Endodermal cell (in vitro differentiated cells): ENCODE measurements at regions not wholly inside any gene's neighbourhood (a gene's known extent, or its start where the extent isn't known, plus 50 kb on each side); places are given as distances from the start of the nearest gene placed in this dataset.

Experiments
- DNase-seq: peaks from one replicate; pipeline ENCODE4 v3.0.0-alpha.2; 2017
- H3K27ac ChIP-seq: 2 replicates; pipeline ENCODE4 v1.5.1; 2013; ENCODE audit warnings: mild to moderate bottlenecking, low read depth, low read length, moderate library complexity
- H3K27me3 ChIP-seq: 2 replicates; pipeline ENCODE4 v1.6.1; 2013; ENCODE audit warnings: mild to moderate bottlenecking, low read length, moderate library complexity; ENCODE audit not compliant: insufficient read depth, control insufficient read depth, poor library complexity, severe bottlenecking
- H3K36me3 ChIP-seq: 2 replicates; pipeline ENCODE4 v1.7.0; 2013; ENCODE audit warnings: mild to moderate bottlenecking, low read length, moderate library complexity; ENCODE audit not compliant: control insufficient read depth, insufficient read depth
- H3K4me1 ChIP-seq: one replicate; pipeline ENCODE4 v1.7.0; 2013; ENCODE audit warnings: low read length; ENCODE audit not compliant: control insufficient read depth, insufficient read depth
- H3K4me3 ChIP-seq: 2 replicates; pipeline ENCODE4 v1.5.1; 2013; ENCODE audit warnings: mild to moderate bottlenecking, low read length, moderate library complexity
- H3K9ac ChIP-seq: 2 replicates; pipeline ENCODE4 v1.6.1; 2013; ENCODE audit warnings: mild to moderate bottlenecking, low read length, moderate library complexity; ENCODE audit not compliant: poor library complexity, severe bottlenecking; ENCODE audit errors: extremely low read depth
- H3K9me3 ChIP-seq: 2 replicates; pipeline ENCODE4 v1.6.1; 2013; ENCODE audit warnings: mild to moderate bottlenecking, low read length, moderate library complexity; ENCODE audit not compliant: control insufficient read depth
- H3K27ac Mint-ChIP-seq: 2 replicates; pipeline ENCODE4 v1.8.0; 2020; ENCODE audit warnings: mixed read lengths
- H3K27me3 Mint-ChIP-seq: 2 replicates; pipeline ENCODE4 v1.8.0; 2021; ENCODE audit warnings: mild to moderate bottlenecking, mixed read lengths; ENCODE audit not compliant: insufficient read depth
- H3K36me3 Mint-ChIP-seq: 2 replicates; pipeline ENCODE4 v1.8.0; 2020; ENCODE audit warnings: low read depth, mixed read lengths
- H3K4me1 Mint-ChIP-seq: 2 replicates; pipeline ENCODE4 v1.8.0; 2020; ENCODE audit warnings: mixed read lengths
- H3K4me3 Mint-ChIP-seq: 2 replicates; pipeline ENCODE4 v1.8.0; 2020; ENCODE audit warnings: mild to moderate bottlenecking, moderate library complexity, mixed read lengths
- H3K9me3 Mint-ChIP-seq: 2 replicates; pipeline ENCODE4 v1.8.0; 2020; ENCODE audit warnings: mild to moderate bottlenecking, mixed read lengths
- WGBS, 2 experiments: methylation state at CpG; one replicate each; pipeline versions ENCODE4 v1.1.5 to v1.1.7; 2013; ENCODE audit warnings: missing lambda C conversion rate in 2 of 2, mixed read lengths in 1 of 2; ENCODE audit not compliant: insufficient coverage in 1 of 2, insufficient read length in 1 of 2; 5-methylcytosine and 5-hydroxymethylcytosine counted together
- TF ChIP-seq, protein P1 (sequence below): fragments of 200-600 bp; sonication (generic); conservative IDR thresholded peaks from 2 replicates; pipeline ENCODE4 v1.5.0; 2021; ENCODE audit warnings: antibody characterized with exemption, mild to moderate bottlenecking

DNA sequence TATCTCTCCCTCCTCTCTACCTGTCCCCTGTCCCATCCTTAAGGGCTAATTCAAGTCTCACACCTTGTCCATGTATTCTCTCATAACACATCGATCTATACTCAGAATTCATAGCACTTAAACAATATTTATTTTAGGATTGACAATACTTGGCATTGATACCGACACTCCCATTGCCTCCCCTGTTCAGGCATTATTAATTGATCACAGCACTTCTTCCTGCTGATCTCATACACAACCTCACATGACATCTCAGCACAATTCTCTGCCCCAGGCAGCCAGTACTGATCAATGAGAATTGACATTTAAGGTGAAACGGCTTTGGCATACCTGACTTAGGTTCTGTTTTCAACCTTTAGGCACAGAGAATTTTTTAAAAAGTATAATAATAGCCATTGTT, 582.4 kb upstream of the BRINP1 start:
- H3K4me3 Mint-ChIP-seq = no peak overlapping the region
- no peaks in the 10 kb centered on the region for H3K9me3 Mint-ChIP-seq
- TF ChIP-seq, protein P1, sequence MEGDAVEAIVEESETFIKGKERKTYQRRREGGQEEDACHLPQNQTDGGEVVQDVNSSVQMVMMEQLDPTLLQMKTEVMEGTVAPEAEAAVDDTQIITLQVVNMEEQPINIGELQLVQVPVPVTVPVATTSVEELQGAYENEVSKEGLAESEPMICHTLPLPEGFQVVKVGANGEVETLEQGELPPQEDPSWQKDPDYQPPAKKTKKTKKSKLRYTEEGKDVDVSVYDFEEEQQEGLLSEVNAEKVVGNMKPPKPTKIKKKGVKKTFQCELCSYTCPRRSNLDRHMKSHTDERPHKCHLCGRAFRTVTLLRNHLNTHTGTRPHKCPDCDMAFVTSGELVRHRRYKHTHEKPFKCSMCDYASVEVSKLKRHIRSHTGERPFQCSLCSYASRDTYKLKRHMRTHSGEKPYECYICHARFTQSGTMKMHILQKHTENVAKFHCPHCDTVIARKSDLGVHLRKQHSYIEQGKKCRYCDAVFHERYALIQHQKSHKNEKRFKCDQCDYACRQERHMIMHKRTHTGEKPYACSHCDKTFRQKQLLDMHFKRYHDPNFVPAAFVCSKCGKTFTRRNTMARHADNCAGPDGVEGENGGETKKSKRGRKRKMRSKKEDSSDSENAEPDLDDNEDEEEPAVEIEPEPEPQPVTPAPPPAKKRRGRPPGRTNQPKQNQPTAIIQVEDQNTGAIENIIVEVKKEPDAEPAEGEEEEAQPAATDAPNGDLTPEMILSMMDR = no peak
- DNase-seq = peak; percentile 1
- Histone ChIP-seq H3K27me3 (no peaks in the 10 kb centered on the region), H3K4me1 (no peaks in the 10 kb centered on the region), H3K9me3 (no peaks in the 10 kb centered on the region), H3K9ac (no peak overlapping the region), H3K4me3 (no peak overlapping the region), H3K27ac (no peak overlapping the region), H3K36me3 (no peaks in the 10 kb centered on the region)
- peaks cover 4% of the 10 kb centered on the region for H3K27me3 Mint-ChIP-seq
- WGBS, 2 experiments = 88 to 95% methylated on average over 3 of the region's 3 CpGs
- H3K4me1 Mint-ChIP-seq = peaks cover 6% of the 10 kb centered on the region
- no peaks in the 10 kb centered on the region for H3K36me3 Mint-ChIP-seq
- no peak overlapping the region for H3K27ac Mint-ChIP-seq

DNA sequence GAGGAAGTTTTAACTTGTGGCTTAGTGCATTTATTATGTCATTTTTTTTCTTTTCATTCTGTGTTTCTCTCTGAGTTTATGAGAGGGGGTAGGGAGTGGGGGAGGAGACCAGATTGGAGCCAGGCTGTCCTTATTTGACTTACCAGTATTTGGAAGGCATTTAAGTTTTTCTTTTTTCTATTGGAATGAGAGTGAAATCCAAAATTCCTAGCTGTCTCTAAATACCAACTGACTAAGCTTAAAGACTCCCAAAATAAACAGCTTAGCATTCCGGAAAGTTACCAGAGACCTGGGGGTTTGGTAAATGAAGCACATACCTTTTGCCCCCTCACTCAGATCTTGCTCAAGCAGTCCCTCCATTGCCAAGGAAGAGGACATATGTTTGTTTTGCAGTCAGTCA, 581.9 kb upstream of the BRINP1 start:
- Mint-ChIP-seq H3K36me3 (no peaks in the 10 kb centered on the region), H3K4me1 (peaks cover 6% of the 10 kb centered on the region), H3K27me3 (peaks cover 4% of the 10 kb centered on the region), H3K4me3 (no peak overlapping the region), H3K9me3 (no peaks in the 10 kb centered on the region), H3K27ac (no peak overlapping the region)
- Histone ChIP-seq H3K27me3 (no peaks in the 10 kb centered on the region), H3K4me1 (no peaks in the 10 kb centered on the region), H3K9me3 (no peaks in the 10 kb centered on the region), H3K27ac (no peak overlapping the region), H3K9ac (no peak overlapping the region), H3K4me3 (no peak overlapping the region), H3K36me3 (no peaks in the 10 kb centered on the region)
- DNase-seq = peak; percentile 36
- WGBS, 2 experiments = 77% methylated on average over 1 of the region's 1 CpG; no CpG with 5 or more reads in 1 of the 2 experiments
- TF ChIP-seq, protein P1 = no peak

DNA sequence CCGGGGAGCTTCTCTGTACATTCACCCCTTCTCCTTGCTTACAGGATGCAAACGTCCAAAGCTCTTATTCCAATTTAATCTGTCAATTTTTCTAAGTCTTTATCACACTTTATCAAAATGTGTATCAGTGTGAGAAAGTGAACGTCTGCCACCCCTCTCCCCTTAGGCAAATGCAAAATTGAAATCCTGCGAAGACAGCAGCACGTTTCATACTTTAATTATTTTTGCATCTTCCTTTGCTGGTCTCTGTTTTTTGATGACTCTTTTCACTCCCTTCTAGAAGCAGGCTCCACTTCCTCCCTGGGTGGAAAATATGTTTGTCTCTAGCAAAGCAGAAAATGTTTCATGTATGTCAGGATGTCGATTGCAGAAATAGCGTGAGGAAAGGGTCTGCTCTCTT, 576.5 kb upstream of the BRINP1 start:
- DNase-seq = no peak
- Mint-ChIP-seq H3K4me3 (no peak overlapping the region), H3K27ac (no peak overlapping the region), H3K9me3 (no peaks in the 10 kb centered on the region), H3K36me3 (no peaks in the 10 kb centered on the region), H3K27me3 (peaks cover 4% of the 10 kb centered on the region), H3K4me1 (no peaks in the 10 kb centered on the region)
- Histone ChIP-seq H3K4me1 (no peaks in the 10 kb centered on the region), H3K27ac (no peak overlapping the region), H3K9me3 (no peaks in the 10 kb centered on the region), H3K9ac (no peak overlapping the region), H3K27me3 (no peaks in the 10 kb centered on the region), H3K36me3 (no peaks in the 10 kb centered on the region), H3K4me3 (no peak overlapping the region)
- TF ChIP-seq, protein P1 = no peak
- 89 to 96% methylated on average over 2 to 7 of the region's 7 CpGs for WGBS, 2 experiments
